Breast epithelium (tissue), 4 donors: ENCODE measurements at regions not wholly inside any gene's neighbourhood (a gene's known extent, or its start where the extent isn't known, plus 50 kb on each side); places are given as distances from the start of the nearest gene placed in this dataset.
"Not testable (repeated sequence)": the region's sequence is repeated elsewhere in the genome, so short reads cannot be mapped to it uniquely, and the experiment has no call there.

Experiments used
- DNase-seq, 2 donors: peaks; one replicate each; pipeline ENCODE4 v3.0.0-alpha.2; 2019; ENCODE audit warnings: low spot score in 2 of 2
- H3K27ac ChIP-seq, 2 donors: fragments of 200-600 bp; sonication (generic) in 1 of 2; one replicate each; pipeline ENCODE4 v1.5.1; 2016 to 2019; ENCODE audit warnings: mild to moderate bottlenecking in 1 of 2
- H3K27me3 ChIP-seq, 2 donors: fragments of 200-600 bp; sonication (generic) in 1 of 2; one replicate each; pipeline versions ENCODE4 v1.5.1 to v1.6.0; 2017 to 2019; ENCODE audit warnings: control low read depth in 1 of 2, mild to moderate bottlenecking in 1 of 2
- H3K36me3 ChIP-seq: fragments of 200-600 bp; one replicate; pipeline ENCODE4 v1.5.1; 2019
- H3K4me1 ChIP-seq, 2 donors: fragments of 200-600 bp; sonication (generic); one replicate each; pipeline ENCODE4 v1.5.1; 2016 to 2019; ENCODE audit warnings: control low read depth in 1 of 2
- H3K4me3 ChIP-seq, 3 donors: fragments of 200-600 bp; sonication (generic); 1 replicate in 2 of 3; 2 replicates in 1 of 3; pipeline ENCODE4 v1.5.1; 2016 to 2019; ENCODE audit warnings: mild to moderate bottlenecking in 3 of 3, moderate library complexity in 2 of 3
- H3K9me3 ChIP-seq, 2 donors: fragments of 200-600 bp; sonication (generic) in 1 of 2; one replicate each; pipeline ENCODE4 v1.5.1; 2016 to 2019; ENCODE audit warnings: control low read depth in 1 of 2
- CTCF ChIP-seq, 3 donors: fragments of 450-650 bp; IDR thresholded peaks; one replicate each; pipeline ENCODE4 v1.5.1; 2016 to 2017; ENCODE audit warnings: antibody characterized with exemption in 3 of 3, mild to moderate bottlenecking in 3 of 3, moderate library complexity in 3 of 3
- POLR2A ChIP-seq: fragments of 450-650 bp; IDR thresholded peaks from one replicate; pipeline ENCODE4 v1.6.1; 2016; ENCODE audit warnings: antibody characterized with exemption, mild to moderate bottlenecking, moderate library complexity
- POLR2AphosphoS5 ChIP-seq, 3 donors: sonication (generic); formaldehyde crosslinking; IDR thresholded peaks; one replicate each; pipeline ENCODE4 v1.6.1; 2017; ENCODE audit warnings: antibody characterized with exemption in 3 of 3
- intact Hi-C: fragments of 100-400 bp; cut with DNase I; formaldehyde crosslinking; loops from one replicate; pipeline ENCODE4 v1.15.1; 2023; ENCODE audit warnings: low total_unique reads

- Histone ChIP-seq H3K4me3 (no peak overlapping the region), H3K4me1 (no peaks in the 10 kb centered on the region), H3K9me3 (no peaks in the 10 kb centered on the region), H3K36me3 (no peaks in the 10 kb centered on the region), H3K27ac (no peak overlapping the region), H3K27me3 (peaks cover 0 to 2% of the 10 kb centered on the region in 2 donors)
- intact Hi-C loops: no loop called here
- no peak for DNase-seq
- TF ChIP-seq POLR2A: no peak
- no peak for TF ChIP-seq CTCF (IDR thresholded peaks at IDR 0.05)
- no peak for TF ChIP-seq POLR2AphosphoS5 (IDR thresholded peaks at IDR 0.05)
Measured at GRCh38 chr17:36690190-36690589, 88.8 kb downstream of the MRM1 start.

GRCh38 chr17:36691606-36692005 is 90.2 kb downstream of the MRM1 start:
- no peak overlapping the region for H3K4me3 ChIP-seq
- H3K36me3 ChIP-seq: no peaks in the 10 kb centered on the region
- no peaks in the 10 kb centered on the region for H3K9me3 ChIP-seq
- no peaks in the 10 kb centered on the region for H3K4me1 ChIP-seq
- DNase-seq: no peak
- TF ChIP-seq POLR2A (no peak), POLR2AphosphoS5 (IDR thresholded peaks at IDR 0.05) (no peak), CTCF (IDR thresholded peaks at IDR 0.05) (no peak)
- peaks cover 0 to 2% of the 10 kb centered on the region in 2 donors for H3K27me3 ChIP-seq
- H3K27ac ChIP-seq: no peak overlapping the region
- intact Hi-C loops: no loop called here

GRCh38 chr17:36695082-36695481 is 93.7 kb downstream of the MRM1 start:
- Histone ChIP-seq H3K27ac (no peak overlapping the region), H3K9me3 (no peaks in the 10 kb centered on the region), H3K4me3 (no peak overlapping the region), H3K36me3 (no peaks in the 10 kb centered on the region), H3K27me3 (no peaks in the 10 kb centered on the region), H3K4me1 (no peaks in the 10 kb centered on the region)
- TF ChIP-seq POLR2A (no peak), CTCF (IDR thresholded peaks at IDR 0.05) (no peak), POLR2AphosphoS5 (IDR thresholded peaks at IDR 0.05) (no peak)
- intact Hi-C loops: no loop called here
- no peak for DNase-seq

- H3K4me3 ChIP-seq, H3K27me3 ChIP-seq, DNase-seq, H3K4me1 ChIP-seq, H3K27ac ChIP-seq, intact Hi-C loops, H3K9me3 ChIP-seq, H3K36me3 ChIP-seq: not testable (repeated sequence)
Measured at GRCh38 chr17:36695710-36696109, 94.3 kb downstream of the MRM1 start.

- Histone ChIP-seq H3K27ac (no peak overlapping the region), H3K36me3 (no peaks in the 10 kb centered on the region), H3K27me3 (peaks cover 0 to 6% of the 10 kb centered on the region in 2 donors), H3K9me3 (no peaks in the 10 kb centered on the region), H3K4me3 (no peak overlapping the region), H3K4me1 (no peaks in the 10 kb centered on the region)
- DNase-seq: no peak
- intact Hi-C loops: no loop called here
- TF ChIP-seq CTCF (IDR thresholded peaks at IDR 0.05) (no peak), POLR2AphosphoS5 (IDR thresholded peaks at IDR 0.05) (no peak), POLR2A (no peak)
Measured at GRCh38 chr17:36696805-36697204, 95.4 kb downstream of the MRM1 start.

- no peak overlapping the region for H3K27ac ChIP-seq
Measured at GRCh38 chr17:36697903-36698530, 96.6 kb downstream of the MRM1 start.

More at GRCh38 chr17:36697903-36698530, 96.6 kb downstream of the MRM1 start:
- no peak overlapping the region for H3K4me3 ChIP-seq
- H3K4me1 ChIP-seq: no peaks in the 10 kb centered on the region
- intact Hi-C loops: no loop called here
- H3K27me3 ChIP-seq: peaks cover 0 to 18% of the 10 kb centered on the region in 2 donors
- H3K36me3 ChIP-seq: no peaks in the 10 kb centered on the region
- TF ChIP-seq POLR2A: no peak
- no peak for TF ChIP-seq CTCF (IDR thresholded peaks at IDR 0.05)
- TF ChIP-seq POLR2AphosphoS5 (IDR thresholded peaks at IDR 0.05): no peak
- no peak for DNase-seq
- no peaks in the 10 kb centered on the region for H3K9me3 ChIP-seq
